Breast epithelium (tissue), 4 donors: ENCODE measurements at regions not wholly inside any gene's neighbourhood (a gene's known extent, or its start where the extent isn't known, plus 50 kb on each side); places are given as distances from the start of the nearest gene placed in this dataset.

Source experiments
- DNase-seq, 2 donors: peaks; one replicate each; pipeline ENCODE4 v3.0.0-alpha.2; 2019; ENCODE audit warnings: low spot score in 2 of 2
- H3K27ac ChIP-seq, 2 donors: fragments of 200-600 bp; sonication (generic) in 1 of 2; one replicate each; pipeline ENCODE4 v1.5.1; 2016 to 2019; ENCODE audit warnings: mild to moderate bottlenecking in 1 of 2
- H3K27me3 ChIP-seq, 2 donors: fragments of 200-600 bp; sonication (generic) in 1 of 2; one replicate each; pipeline versions ENCODE4 v1.5.1 to v1.6.0; 2017 to 2019; ENCODE audit warnings: control low read depth in 1 of 2, mild to moderate bottlenecking in 1 of 2
- H3K36me3 ChIP-seq: fragments of 200-600 bp; one replicate; pipeline ENCODE4 v1.5.1; 2019
- H3K4me1 ChIP-seq, 2 donors: fragments of 200-600 bp; sonication (generic); one replicate each; pipeline ENCODE4 v1.5.1; 2016 to 2019; ENCODE audit warnings: control low read depth in 1 of 2
- H3K4me3 ChIP-seq, 3 donors: fragments of 200-600 bp; sonication (generic); 1 replicate in 2 of 3; 2 replicates in 1 of 3; pipeline ENCODE4 v1.5.1; 2016 to 2019; ENCODE audit warnings: mild to moderate bottlenecking in 3 of 3, moderate library complexity in 2 of 3
- H3K9me3 ChIP-seq, 2 donors: fragments of 200-600 bp; sonication (generic) in 1 of 2; one replicate each; pipeline ENCODE4 v1.5.1; 2016 to 2019; ENCODE audit warnings: control low read depth in 1 of 2
- CTCF ChIP-seq, 3 donors: fragments of 450-650 bp; IDR thresholded peaks; one replicate each; pipeline ENCODE4 v1.5.1; 2016 to 2017; ENCODE audit warnings: antibody characterized with exemption in 3 of 3, mild to moderate bottlenecking in 3 of 3, moderate library complexity in 3 of 3
- POLR2A ChIP-seq: fragments of 450-650 bp; IDR thresholded peaks from one replicate; pipeline ENCODE4 v1.6.1; 2016; ENCODE audit warnings: antibody characterized with exemption, mild to moderate bottlenecking, moderate library complexity
- POLR2AphosphoS5 ChIP-seq, 3 donors: sonication (generic); formaldehyde crosslinking; IDR thresholded peaks; one replicate each; pipeline ENCODE4 v1.6.1; 2017; ENCODE audit warnings: antibody characterized with exemption in 3 of 3
- intact Hi-C: fragments of 100-400 bp; cut with DNase I; formaldehyde crosslinking; loops from one replicate; pipeline ENCODE4 v1.15.1; 2023; ENCODE audit warnings: low total_unique reads

- Histone ChIP-seq H3K4me3 (peak overlapping the region in 2 of 3 donors; percentile 17 to 29), H3K27ac (no peak overlapping the region), H3K4me1 (no peaks in the 10 kb centered on the region), H3K36me3 (no peaks in the 10 kb centered on the region), H3K9me3 (no peaks in the 10 kb centered on the region), H3K27me3 (no peaks in the 10 kb centered on the region)
- TF ChIP-seq POLR2AphosphoS5 (IDR thresholded peaks at IDR 0.05) (no peak), POLR2A (no peak), CTCF (IDR thresholded peaks at IDR 0.05) (no peak)
- DNase-seq, result no peak
- intact Hi-C loops, result no loop called here
Observed at GRCh38 chr17:59487161-59487873, 78.1 kb upstream of the DHX40 start.

- no peak for DNase-seq
- no peak overlapping the region for H3K27ac ChIP-seq
Observed at GRCh38 chr17:59488805-59489204, 76.6 kb upstream of the DHX40 start.

GRCh38 chr17:59490216-59490615 is 75.2 kb upstream of the DHX40 start:
- intact Hi-C loops, result no loop called here
- H3K4me3 ChIP-seq, result no peak overlapping the region
- no peaks in the 10 kb centered on the region for H3K27me3 ChIP-seq
- TF ChIP-seq POLR2AphosphoS5 (IDR thresholded peaks at IDR 0.05) (no peak), CTCF (IDR thresholded peaks at IDR 0.05) (no peak), POLR2A (no peak)
- no peak for DNase-seq
- H3K9me3 ChIP-seq, result no peaks in the 10 kb centered on the region
- no peak overlapping the region for H3K27ac ChIP-seq
- no peaks in the 10 kb centered on the region for H3K4me1 ChIP-seq
- no peaks in the 10 kb centered on the region for H3K36me3 ChIP-seq

More at GRCh38 chr17:59488805-59489204, 76.6 kb upstream of the DHX40 start:
- no peaks in the 10 kb centered on the region for H3K4me1 ChIP-seq
- H3K4me3 ChIP-seq, result no peak overlapping the region
- H3K36me3 ChIP-seq, result no peaks in the 10 kb centered on the region
- TF ChIP-seq POLR2A (no peak), POLR2AphosphoS5 (IDR thresholded peaks at IDR 0.05) (no peak), CTCF (IDR thresholded peaks at IDR 0.05) (no peak)
- H3K27me3 ChIP-seq, result no peaks in the 10 kb centered on the region
- intact Hi-C loops, result no loop called here
- no peaks in the 10 kb centered on the region for H3K9me3 ChIP-seq

- Histone ChIP-seq H3K9me3 (no peaks in the 10 kb centered on the region), H3K27me3 (no peaks in the 10 kb centered on the region), H3K27ac (no peak overlapping the region), H3K36me3 (no peaks in the 10 kb centered on the region), H3K4me3 (no peak overlapping the region), H3K4me1 (no peaks in the 10 kb centered on the region)
- DNase-seq, result no peak
- intact Hi-C loops, result no loop called here
- no peak for TF ChIP-seq POLR2A
- no peak for TF ChIP-seq POLR2AphosphoS5 (IDR thresholded peaks at IDR 0.05)
- TF ChIP-seq CTCF (IDR thresholded peaks at IDR 0.05), result no peak
Observed at GRCh38 chr17:59491353-59492090, 73.9 kb upstream of the DHX40 start.

GRCh38 chr17:59492091-59492451 is 73.3 kb upstream of the DHX40 start:
- H3K4me3 ChIP-seq, result no peak overlapping the region
- intact Hi-C loops, result no loop called here

More at GRCh38 chr17:59492091-59492451, 73.3 kb upstream of the DHX40 start:
- no peak overlapping the region for H3K27ac ChIP-seq
- no peaks in the 10 kb centered on the region for H3K9me3 ChIP-seq
- H3K36me3 ChIP-seq, result no peaks in the 10 kb centered on the region
- no peak for TF ChIP-seq POLR2A
- TF ChIP-seq POLR2AphosphoS5 (IDR thresholded peaks at IDR 0.05), result no peak
- no peak for TF ChIP-seq CTCF (IDR thresholded peaks at IDR 0.05)
- no peak for DNase-seq
- H3K27me3 ChIP-seq, result no peaks in the 10 kb centered on the region
- H3K4me1 ChIP-seq, result no peaks in the 10 kb centered on the region
